HCT116 (cell line): ENCODE measurements at regions not wholly inside any gene's neighbourhood (a gene's known extent, or its start where the extent isn't known, plus 50 kb on each side); places are given as distances from the start of the nearest gene placed in this dataset.

Experiments used
- EZH2 ChIP-seq: fragments of 200-600 bp; sonication (generic); IDR thresholded peaks from 2 replicates; pipeline ENCODE4 v1.6.1; 2017; ENCODE audit warnings: antibody characterized with exemption, mixed run types
- POLR2A ChIP-seq: IDR thresholded peaks from 2 replicates; pipeline ENCODE4 v1.7.0; 2011; ENCODE audit warnings: borderline replicate concordance; ENCODE audit not compliant: insufficient read depth, insufficient read length; ENCODE audit errors: extremely low read depth
- POLR2AphosphoS5 ChIP-seq: IDR thresholded peaks from 2 replicates; pipeline ENCODE4 v1.6.1; 2011; ENCODE audit warnings: mild to moderate bottlenecking, low read depth, low read length, moderate library complexity
- RAD21 ChIP-seq: IDR thresholded peaks from 2 replicates; pipeline ENCODE4 v1.6.1; 2012; ENCODE audit warnings: low read depth, mild to moderate bottlenecking
- TF ChIP-seq, protein P1 (sequence below), 3 experiments: fragments of 200-600 bp in 1 of 3; sonication (generic) in 1 of 3; IDR thresholded peaks in 2 of 3; conservative IDR thresholded peaks in 1 of 3; 2 replicates each; pipeline ENCODE4 v1.5.1; 2012 to 2017; ENCODE audit warnings: low read depth in 2 of 3, low read length in 2 of 3, antibody characterized with exemption in 1 of 3, borderline replicate concordance in 1 of 3, control low read depth in 1 of 3, mild to moderate bottlenecking in 1 of 3, mixed read lengths in 1 of 3, mixed run types in 1 of 3, moderate library complexity in 1 of 3; ENCODE audit not compliant: insufficient read depth in 1 of 3
- TF ChIP-seq, protein P2 (sequence below): IDR thresholded peaks from 2 replicates; pipeline ENCODE4 v1.6.1; 2012

DNA sequence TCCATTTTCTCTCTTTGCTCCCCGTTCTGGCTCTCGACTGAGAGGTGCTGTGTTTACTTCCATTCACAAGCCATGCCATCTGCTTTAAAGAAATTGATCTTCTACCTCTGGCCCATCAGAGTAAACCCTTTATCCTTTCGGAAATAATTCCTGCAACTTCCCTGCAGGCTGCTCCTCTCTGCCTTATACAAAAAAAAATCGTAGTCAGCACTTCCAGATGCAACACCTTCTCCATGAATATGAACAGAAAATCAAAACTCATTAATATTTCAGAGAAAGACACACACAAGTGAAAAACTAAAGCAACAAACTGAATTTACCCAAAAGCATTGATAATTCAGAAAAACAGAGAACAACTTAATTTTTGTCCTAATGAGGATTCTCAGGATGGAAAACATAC, 127.6 kb upstream of the FSCB start:
- TF ChIP-seq, protein P1, sequence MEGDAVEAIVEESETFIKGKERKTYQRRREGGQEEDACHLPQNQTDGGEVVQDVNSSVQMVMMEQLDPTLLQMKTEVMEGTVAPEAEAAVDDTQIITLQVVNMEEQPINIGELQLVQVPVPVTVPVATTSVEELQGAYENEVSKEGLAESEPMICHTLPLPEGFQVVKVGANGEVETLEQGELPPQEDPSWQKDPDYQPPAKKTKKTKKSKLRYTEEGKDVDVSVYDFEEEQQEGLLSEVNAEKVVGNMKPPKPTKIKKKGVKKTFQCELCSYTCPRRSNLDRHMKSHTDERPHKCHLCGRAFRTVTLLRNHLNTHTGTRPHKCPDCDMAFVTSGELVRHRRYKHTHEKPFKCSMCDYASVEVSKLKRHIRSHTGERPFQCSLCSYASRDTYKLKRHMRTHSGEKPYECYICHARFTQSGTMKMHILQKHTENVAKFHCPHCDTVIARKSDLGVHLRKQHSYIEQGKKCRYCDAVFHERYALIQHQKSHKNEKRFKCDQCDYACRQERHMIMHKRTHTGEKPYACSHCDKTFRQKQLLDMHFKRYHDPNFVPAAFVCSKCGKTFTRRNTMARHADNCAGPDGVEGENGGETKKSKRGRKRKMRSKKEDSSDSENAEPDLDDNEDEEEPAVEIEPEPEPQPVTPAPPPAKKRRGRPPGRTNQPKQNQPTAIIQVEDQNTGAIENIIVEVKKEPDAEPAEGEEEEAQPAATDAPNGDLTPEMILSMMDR (IDR thresholded peaks at IDR 0.05 in 2 of 3, conservative IDR thresholded peaks at IDR 0.05 in 1 of 3; ENCODE audit: borderline replicate concordance in 1 of 3, insufficient read depth in 1 of 3, low read depth in 2 of 3, low read length in 2 of 3) = no peak
- TF ChIP-seq POLR2A (no peak), EZH2 (no peak), POLR2AphosphoS5 (no peak), RAD21 (no peak)
- TF ChIP-seq, protein P2, sequence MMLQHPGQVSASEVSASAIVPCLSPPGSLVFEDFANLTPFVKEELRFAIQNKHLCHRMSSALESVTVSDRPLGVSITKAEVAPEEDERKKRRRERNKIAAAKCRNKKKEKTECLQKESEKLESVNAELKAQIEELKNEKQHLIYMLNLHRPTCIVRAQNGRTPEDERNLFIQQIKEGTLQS = no peak
